H9 (cell line): ENCODE measurements at regions not wholly inside any gene's neighbourhood (a gene's known extent, or its start where the extent isn't known, plus 50 kb on each side); places are given as distances from the start of the nearest gene placed in this dataset.

Experiments used
- DNase-seq: peaks from one replicate; pipeline ENCODE4 v3.0.0-alpha.2; 2017
- H2AFZ ChIP-seq: one replicate; pipeline ENCODE4 v1.6.1; 2013; ENCODE audit warnings: mild to moderate bottlenecking, low read length, control low read depth, moderate library complexity
- H2AK5ac ChIP-seq: 2 replicates; pipeline ENCODE4 v1.6.1; 2013; ENCODE audit warnings: low read length, control low read depth, mixed read lengths; ENCODE audit not compliant: insufficient read length
- H2BK120ac ChIP-seq: one replicate; pipeline ENCODE4 v1.6.1; 2013; ENCODE audit warnings: low read depth, mild to moderate bottlenecking, low read length, control low read depth, inconsistent platforms; ENCODE audit not compliant: poor library complexity, severe bottlenecking
- H2BK12ac ChIP-seq: 2 replicates; pipeline ENCODE4 v1.6.1; 2013; ENCODE audit warnings: low read length, control low read depth, mixed read lengths, low read depth; ENCODE audit not compliant: insufficient read length
- H2BK15ac ChIP-seq: 2 replicates; pipeline ENCODE4 v1.6.1; 2013; ENCODE audit warnings: low read depth, low read length, control low read depth
- H2BK20ac ChIP-seq: one replicate; pipeline ENCODE4 v1.6.1; 2013; ENCODE audit warnings: low read depth, mild to moderate bottlenecking, low read length, control low read depth, inconsistent platforms; ENCODE audit not compliant: poor library complexity, severe bottlenecking
- H2BK5ac ChIP-seq: 2 replicates; pipeline ENCODE4 v1.6.1; 2013; ENCODE audit warnings: low read length, control low read depth, mixed read lengths; ENCODE audit not compliant: insufficient read length
- H3K14ac ChIP-seq: 2 replicates; pipeline ENCODE4 v1.6.1; 2013; ENCODE audit warnings: low read length, control low read depth; ENCODE audit not compliant: insufficient read depth
- H3K18ac ChIP-seq: 2 replicates; pipeline ENCODE4 v1.6.1; 2013; ENCODE audit warnings: low read depth, mild to moderate bottlenecking, mixed read lengths, low read length, control low read depth; ENCODE audit not compliant: insufficient read length
- H3K23ac ChIP-seq: 2 replicates; pipeline ENCODE4 v1.6.1; 2013; ENCODE audit warnings: low read length, control low read depth, mixed read lengths, low read depth; ENCODE audit not compliant: insufficient read length
- H3K23me2 ChIP-seq: 2 replicates; pipeline ENCODE4 v1.6.1; 2013; ENCODE audit warnings: low read depth, mild to moderate bottlenecking, mixed read lengths, low read length, control low read depth; ENCODE audit not compliant: insufficient read length, poor library complexity, severe bottlenecking
- H3K27ac ChIP-seq: 2 replicates; pipeline ENCODE4 v1.5.1; 2013; ENCODE audit warnings: low read length, control low read depth, mixed read lengths, low read depth; ENCODE audit not compliant: insufficient read length
- H3K27me3 ChIP-seq: 2 replicates; pipeline ENCODE4 v1.6.1; 2013; ENCODE audit warnings: low read length, control low read depth, inconsistent platforms; ENCODE audit not compliant: insufficient read depth
- H3K4ac ChIP-seq: 2 replicates; pipeline ENCODE4 v1.6.1; 2013; ENCODE audit warnings: low read depth, mild to moderate bottlenecking, control low read depth, inconsistent platforms, low read length, moderate library complexity
- H3K4me1 ChIP-seq: 2 replicates; pipeline ENCODE4 v1.6.1; 2013; ENCODE audit warnings: low read length, control low read depth, inconsistent platforms; ENCODE audit not compliant: insufficient read depth
- H3K4me2 ChIP-seq: 2 replicates; pipeline ENCODE4 v1.6.1; 2013; ENCODE audit warnings: low read length, control low read depth, mixed read lengths; ENCODE audit not compliant: insufficient read length, insufficient read depth
- H3K56ac ChIP-seq: 2 replicates; pipeline ENCODE4 v1.6.1; 2013; ENCODE audit warnings: low read depth, mild to moderate bottlenecking, mixed read lengths, low read length, control low read depth; ENCODE audit not compliant: insufficient read length
- H3K79me1 ChIP-seq: 2 replicates; pipeline ENCODE4 v1.6.1; 2013; ENCODE audit warnings: low read depth, mild to moderate bottlenecking, moderate library complexity, low read length, control low read depth, inconsistent platforms; ENCODE audit not compliant: insufficient read depth, poor library complexity, severe bottlenecking
- H3K79me2 ChIP-seq: 2 replicates; pipeline ENCODE4 v1.6.1; 2013; ENCODE audit warnings: low read length, control low read depth, inconsistent platforms; ENCODE audit not compliant: insufficient read depth
- H3K9ac ChIP-seq: 2 replicates; pipeline ENCODE4 v1.6.1; 2013; ENCODE audit warnings: low read length, control low read depth, mixed read lengths; ENCODE audit not compliant: insufficient read length; ENCODE audit errors: extremely low read depth
- H3K9me3 ChIP-seq: one replicate; pipeline ENCODE4 v1.6.1; 2013; ENCODE audit warnings: low read depth, low read length, inconsistent platforms; ENCODE audit not compliant: control insufficient read depth
- H3T11ph ChIP-seq: one replicate; pipeline ENCODE4 v1.6.1; 2013; ENCODE audit warnings: mild to moderate bottlenecking, low read length, control low read depth, inconsistent platforms
- H4K20me1 ChIP-seq: one replicate; pipeline ENCODE4 v1.6.1; 2013; ENCODE audit not compliant: control insufficient read depth, insufficient read length, insufficient read depth
- H4K5ac ChIP-seq: 2 replicates; pipeline ENCODE4 v1.6.1; 2013; ENCODE audit warnings: low read depth, mild to moderate bottlenecking, mixed read lengths, low read length, control low read depth; ENCODE audit not compliant: insufficient read length
- H4K8ac ChIP-seq: replicated peaks from 2 replicates; pipeline ENCODE4 v1.6.1; 2013; ENCODE audit warnings: low read length, control low read depth, mixed read lengths, low read depth; ENCODE audit not compliant: insufficient read length
- H4K91ac ChIP-seq: 2 replicates; pipeline ENCODE4 v1.6.1; 2013; ENCODE audit warnings: low read depth, mild to moderate bottlenecking, moderate library complexity, mixed read lengths, low read length, control low read depth; ENCODE audit not compliant: insufficient read length
- H3K27ac Mint-ChIP-seq, 3 experiments: 2 replicates in 2 of 3; 3 replicates in 1 of 3; pipeline ENCODE4 v1.8.0; 2020 to 2021; ENCODE audit warnings: mixed read lengths in 3 of 3, mild to moderate bottlenecking in 1 of 3, moderate library complexity in 1 of 3
- H3K27me3 Mint-ChIP-seq: 2 replicates; pipeline ENCODE4 v1.8.0; 2021; ENCODE audit warnings: low read depth, mild to moderate bottlenecking, moderate library complexity, mixed read lengths
- H3K36me3 Mint-ChIP-seq, 3 experiments: 2 replicates in 2 of 3; 3 replicates in 1 of 3; pipeline ENCODE4 v1.8.0; 2020 to 2021; ENCODE audit warnings: low read depth in 3 of 3, mixed read lengths in 3 of 3; ENCODE audit not compliant: insufficient read depth in 1 of 3
- H3K4me1 Mint-ChIP-seq, 2 experiments: 2 replicates each; pipeline ENCODE4 v1.8.0; 2020; ENCODE audit warnings: mixed read lengths in 2 of 2
- H3K4me3 Mint-ChIP-seq, 2 experiments: 2 replicates in 1 of 2; 3 replicates in 1 of 2; pipeline ENCODE4 v1.8.0; 2020 to 2021; ENCODE audit warnings: mild to moderate bottlenecking in 2 of 2, mixed read lengths in 2 of 2, moderate library complexity in 1 of 2
- H3K9me3 Mint-ChIP-seq, 2 experiments: 2 replicates in 1 of 2; 3 replicates in 1 of 2; pipeline ENCODE4 v1.8.0; 2020; ENCODE audit warnings: mild to moderate bottlenecking in 2 of 2, mixed read lengths in 2 of 2, moderate library complexity in 1 of 2
- WGBS: extraction: QIAGEN DNeasy Blood & Tissue Kit; methylation state at CpG from one replicate; pipeline ENCODE4 v1.1.7; 2013; ENCODE audit warnings: missing lambda C conversion rate, low lambda C conversion rate, mixed read lengths; ENCODE audit not compliant: insufficient read length; ENCODE audit errors: extremely low coverage; 5-methylcytosine and 5-hydroxymethylcytosine counted together
- TF ChIP-seq, protein P1 (sequence below): fragments of 200-600 bp; sonication (generic); conservative IDR thresholded peaks from 3 replicates; pipeline ENCODE4 v1.8.0; 2021; ENCODE audit warnings: antibody characterized with exemption, mild to moderate bottlenecking

DNA sequence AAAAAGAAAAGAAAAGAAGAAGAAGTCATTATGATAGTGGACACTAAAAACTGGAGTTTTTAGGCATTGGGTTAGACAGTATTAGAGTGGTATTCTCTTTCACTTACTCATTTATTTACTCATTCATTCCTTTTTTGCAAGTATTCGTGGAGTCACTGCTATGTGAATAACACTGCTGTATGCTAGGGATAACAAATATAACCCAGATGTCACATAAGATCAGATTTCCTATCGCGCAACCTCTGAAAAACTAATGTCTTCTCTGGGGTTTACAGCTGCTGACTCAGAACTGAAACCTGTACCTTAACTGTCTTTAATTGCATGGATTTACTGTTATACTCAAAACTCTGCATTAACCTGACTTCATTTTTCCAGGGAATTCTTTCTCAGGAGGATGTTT lies 353.7 kb downstream of the LRIG3 start:
- H3K9me3 Mint-ChIP-seq, result no peaks in the 10 kb centered on the region
- no peaks in the 10 kb centered on the region for H4K20me1 ChIP-seq
- H3K14ac ChIP-seq, result no peak overlapping the region
- no peaks in the 10 kb centered on the region for H3K79me1 ChIP-seq
- no peak overlapping the region for H3K23ac ChIP-seq
- H3K27me3 ChIP-seq, result no peaks in the 10 kb centered on the region
- no peaks in the 10 kb centered on the region for H3K36me3 Mint-ChIP-seq
- H3K27me3 Mint-ChIP-seq, result no peaks in the 10 kb centered on the region
- H2BK12ac ChIP-seq, result no peak overlapping the region
- H2AFZ ChIP-seq, result no peak overlapping the region
- no peaks in the 10 kb centered on the region for H3K23me2 ChIP-seq
- no peak overlapping the region for H2BK5ac ChIP-seq
- H3K27ac ChIP-seq, result no peak overlapping the region
- H2BK20ac ChIP-seq, result no peak overlapping the region
- no peak overlapping the region for H4K8ac ChIP-seq
- no peak overlapping the region for H4K5ac ChIP-seq
- no peak overlapping the region for H3K18ac ChIP-seq
- H2BK120ac ChIP-seq, result no peak overlapping the region
- no peak overlapping the region for H2AK5ac ChIP-seq
- no peak overlapping the region for H4K91ac ChIP-seq
- H3K79me2 ChIP-seq, result no peaks in the 10 kb centered on the region
- H3K27ac Mint-ChIP-seq, result no peak overlapping the region
- no peak overlapping the region for H3K9ac ChIP-seq
- no peak for DNase-seq
- H2BK15ac ChIP-seq, result no peak overlapping the region
- TF ChIP-seq, protein P1, sequence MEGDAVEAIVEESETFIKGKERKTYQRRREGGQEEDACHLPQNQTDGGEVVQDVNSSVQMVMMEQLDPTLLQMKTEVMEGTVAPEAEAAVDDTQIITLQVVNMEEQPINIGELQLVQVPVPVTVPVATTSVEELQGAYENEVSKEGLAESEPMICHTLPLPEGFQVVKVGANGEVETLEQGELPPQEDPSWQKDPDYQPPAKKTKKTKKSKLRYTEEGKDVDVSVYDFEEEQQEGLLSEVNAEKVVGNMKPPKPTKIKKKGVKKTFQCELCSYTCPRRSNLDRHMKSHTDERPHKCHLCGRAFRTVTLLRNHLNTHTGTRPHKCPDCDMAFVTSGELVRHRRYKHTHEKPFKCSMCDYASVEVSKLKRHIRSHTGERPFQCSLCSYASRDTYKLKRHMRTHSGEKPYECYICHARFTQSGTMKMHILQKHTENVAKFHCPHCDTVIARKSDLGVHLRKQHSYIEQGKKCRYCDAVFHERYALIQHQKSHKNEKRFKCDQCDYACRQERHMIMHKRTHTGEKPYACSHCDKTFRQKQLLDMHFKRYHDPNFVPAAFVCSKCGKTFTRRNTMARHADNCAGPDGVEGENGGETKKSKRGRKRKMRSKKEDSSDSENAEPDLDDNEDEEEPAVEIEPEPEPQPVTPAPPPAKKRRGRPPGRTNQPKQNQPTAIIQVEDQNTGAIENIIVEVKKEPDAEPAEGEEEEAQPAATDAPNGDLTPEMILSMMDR, result no peak
- no peak overlapping the region for H3K4me3 Mint-ChIP-seq
- no CpG with 5 or more reads among the region's 3 CpGs for WGBS
- H3K4me1 Mint-ChIP-seq, result no peaks in the 10 kb centered on the region
- H3K9me3 ChIP-seq, result no peaks in the 10 kb centered on the region
- H3K4me1 ChIP-seq, result no peaks in the 10 kb centered on the region
- H3T11ph ChIP-seq, result no peak overlapping the region
- H3K4me2 ChIP-seq, result no peak overlapping the region
- H3K4ac ChIP-seq, result no peak overlapping the region
- no peak overlapping the region for H3K56ac ChIP-seq
